ENCODE measurements at regions not wholly inside any gene's neighbourhood (a gene's known extent, or its start where the extent isn't known, plus 50 kb on each side); places are given as distances from the start of the nearest gene placed in this dataset.

DNA sequence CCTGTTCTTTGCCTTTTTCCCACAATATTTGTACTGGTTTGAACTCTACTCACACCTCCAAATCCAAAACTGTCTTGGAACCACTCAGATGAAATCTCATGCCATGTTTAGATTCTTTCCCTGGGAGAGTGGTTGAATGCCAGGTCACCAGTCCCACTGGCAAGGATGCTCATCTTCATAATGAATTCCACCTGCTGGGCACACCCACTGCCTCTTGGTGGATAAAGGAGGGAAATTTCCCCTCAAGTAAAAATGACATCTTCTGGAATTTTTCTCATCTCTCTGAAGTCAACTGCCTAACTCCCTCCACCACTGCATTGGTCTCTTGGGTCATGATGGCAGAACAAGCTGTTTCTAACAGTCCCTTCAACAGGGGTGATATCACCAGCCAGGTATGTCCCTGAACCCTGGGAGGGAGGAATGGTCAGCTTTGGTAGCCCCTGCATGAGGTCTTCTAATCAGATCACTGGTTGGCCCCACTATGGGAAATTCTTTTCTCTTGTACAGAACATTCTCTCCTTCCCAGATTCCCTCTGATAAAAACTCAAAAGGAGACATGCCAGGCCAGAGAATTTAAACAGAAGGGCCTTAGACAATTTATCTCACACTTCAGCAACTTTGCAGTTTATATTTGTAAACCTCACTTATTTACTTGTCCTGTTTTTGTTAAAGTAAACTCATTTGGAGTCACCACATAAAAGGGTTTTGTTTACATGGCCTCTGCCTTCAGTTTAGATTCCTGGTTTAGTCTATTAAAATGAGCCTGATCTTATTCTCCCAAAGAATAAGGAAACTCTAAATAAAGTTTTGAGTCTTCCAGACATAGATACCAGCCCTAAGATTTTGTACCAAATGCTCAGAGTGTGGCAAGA is 143.4 kb downstream of the WNT5A start:
- TF ChIP-seq POLR2A (IDR thresholded peaks at IDR 0.05; ENCODE audit: low read length) (no peak), GATA1 (IDR thresholded peaks at IDR 0.05; ENCODE audit: low read depth, low read length) (no peak)

Measured in erythroblast (primary cell).